Astrocyte (in vitro differentiated cells and primary cell): ENCODE measurements at regions not wholly inside any gene's neighbourhood (a gene's known extent, or its start where the extent isn't known, plus 50 kb on each side); places are given as distances from the start of the nearest gene placed in this dataset.
"Not testable (repeated sequence)": the region's sequence is repeated elsewhere in the genome, so short reads cannot be mapped to it uniquely, and the experiment has no call there.

Source experiments
- CTCF ChIP-seq: IDR thresholded peaks from 2 replicates; pipeline ENCODE4 v1.5.1; 2011; ENCODE audit warnings: low read depth, mild to moderate bottlenecking, inconsistent platforms, low read length, moderate library complexity; ENCODE audit not compliant: insufficient read depth
- EZH2 ChIP-seq: IDR thresholded peaks from 2 replicates; pipeline ENCODE4 v1.6.1; 2012; ENCODE audit warnings: mild to moderate bottlenecking, low read length, inconsistent platforms; ENCODE audit not compliant: insufficient read depth

- TF ChIP-seq CTCF, result not testable (repeated sequence)
- TF ChIP-seq EZH2, result peak; percentile 47
These were observed 85.7 kb upstream of the CCDC180 start for GRCh38 chr9:97221478-97222355.
